SK-N-SH treated with all-trans-retinoic acid at 6 μM for 48 hours (cell line): ENCODE measurements at regions not wholly inside any gene's neighbourhood (a gene's known extent, or its start where the extent isn't known, plus 50 kb on each side); places are given as distances from the start of the nearest gene placed in this dataset.

Experiments used
- ATAC-seq: fragments of 200-7000 bp; cut with Tn5 transposase; 3 replicates; pipeline ENCODE4 v1.9.1; 2020; ENCODE audit warnings: mild to moderate bottlenecking, moderate library complexity
- ARNTL ChIP-seq: fragments of 450-650 bp; formaldehyde crosslinking; IDR thresholded peaks from 2 replicates; pipeline ENCODE4 v1.5.0; 2020; ENCODE audit warnings: low read depth, mild to moderate bottlenecking, moderate library complexity, borderline replicate concordance
- CREB5 ChIP-seq: fragments of 250-450 bp; sonication (Bioruptor Pico); IDR thresholded peaks from 2 replicates; pipeline ENCODE4 v1.5.1; 2020; ENCODE audit warnings: low read depth, mild to moderate bottlenecking, moderate library complexity
- CSDC2 ChIP-seq: fragments of 250-450 bp; sonication (Bioruptor Pico); IDR thresholded peaks from 2 replicates; pipeline ENCODE4 v1.5.0; 2020; ENCODE audit warnings: mild to moderate bottlenecking, moderate library complexity
- ISL1 ChIP-seq: fragments of 250-450 bp; sonication (Bioruptor Pico); IDR thresholded peaks from 2 replicates; pipeline ENCODE4 v2.1.2; 2022; ENCODE audit warnings: mild to moderate bottlenecking, moderate library complexity
- OSR1 ChIP-seq: fragments of 250-450 bp; sonication (Bioruptor Pico); IDR thresholded peaks from 2 replicates; pipeline ENCODE4 v1.8.0; 2022; ENCODE audit warnings: moderate library complexity, mild to moderate bottlenecking, inconsistent platforms
- PATZ1 ChIP-seq: fragments of 250-450 bp; sonication (Bioruptor Pico); IDR thresholded peaks from 2 replicates; pipeline ENCODE4 v1.8.0; 2020; ENCODE audit warnings: mild to moderate bottlenecking, moderate library complexity, borderline replicate concordance
- POU6F1 ChIP-seq: fragments of 250-450 bp; sonication (Bioruptor Pico); IDR thresholded peaks from 2 replicates; pipeline ENCODE4 v1.8.0; 2021; ENCODE audit warnings: low read depth, mild to moderate bottlenecking, moderate library complexity, borderline replicate concordance
- RARB ChIP-seq: fragments of 250-450 bp; sonication (Bioruptor Pico); IDR thresholded peaks from 2 replicates; pipeline ENCODE4 v1.8.0; 2021; ENCODE audit warnings: mild to moderate bottlenecking, moderate library complexity
- SNAI2 ChIP-seq: fragments of 250-450 bp; sonication (Bioruptor Pico); IDR thresholded peaks from 2 replicates; pipeline ENCODE4 v1.5.0; 2020; ENCODE audit warnings: mild to moderate bottlenecking, moderate library complexity
- TCF4 ChIP-seq: fragments of 250-450 bp; sonication (Bioruptor Pico); IDR thresholded peaks from 2 replicates; pipeline ENCODE4 v1.8.0; 2021; ENCODE audit warnings: mild to moderate bottlenecking, moderate library complexity, borderline replicate concordance
- TOX ChIP-seq: fragments of 250-450 bp; sonication (Bioruptor Pico); IDR thresholded peaks from 2 replicates; pipeline ENCODE4 v1.8.0; 2021; ENCODE audit warnings: mild to moderate bottlenecking, moderate library complexity, borderline replicate concordance
- TSHZ2 ChIP-seq: fragments of 250-450 bp; sonication (Bioruptor Pico); IDR thresholded peaks from 2 replicates; pipeline ENCODE4 v1.5.0; 2020; ENCODE audit warnings: mild to moderate bottlenecking, moderate library complexity
- ZC3H10 ChIP-seq: fragments of 250-450 bp; sonication (Bioruptor Pico); IDR thresholded peaks from 2 replicates; pipeline ENCODE4 v1.5.1; 2021; ENCODE audit warnings: mild to moderate bottlenecking, moderate library complexity
- ZFP3 ChIP-seq: fragments of 250-450 bp; sonication (Bioruptor Pico); IDR thresholded peaks from 2 replicates; pipeline ENCODE4 v1.5.0; 2020; ENCODE audit warnings: mild to moderate bottlenecking, moderate library complexity
- ZFP30 ChIP-seq: fragments of 450-650 bp; formaldehyde crosslinking; IDR thresholded peaks from 2 replicates; pipeline ENCODE4 v1.5.0; 2022; ENCODE audit warnings: mild to moderate bottlenecking, moderate library complexity
- ZNF70 ChIP-seq: fragments of 450-650 bp; formaldehyde crosslinking; IDR thresholded peaks from 2 replicates; pipeline ENCODE4 v1.5.0; 2020; ENCODE audit warnings: mild to moderate bottlenecking, moderate library complexity
- ZNF8 ChIP-seq: fragments of 450-650 bp; formaldehyde crosslinking; IDR thresholded peaks from 2 replicates; pipeline ENCODE4 v1.5.0; 2020; ENCODE audit warnings: mild to moderate bottlenecking, moderate library complexity

GRCh38 chr3:154542837-154543236 lies 112.8 kb upstream of the GPR149 start:
- TF ChIP-seq PATZ1 = no peak
- TF ChIP-seq TSHZ2 (CRISPR knock-in tag) = no peak
- no peak for TF ChIP-seq ZC3H10 (CRISPR knock-in tag)
- no peak for TF ChIP-seq OSR1 (CRISPR knock-in tag)
- no peak for TF ChIP-seq ZNF8 (CRISPR knock-in tag)
- TF ChIP-seq POU6F1 (CRISPR knock-in tag) = no peak
- TF ChIP-seq CREB5 (CRISPR knock-in tag) = no peak
- no peak for TF ChIP-seq ZNF70
- TF ChIP-seq TOX (CRISPR knock-in tag) = no peak
- no peak for TF ChIP-seq TCF4 (CRISPR knock-in tag)
- TF ChIP-seq ZFP3 (CRISPR knock-in tag) = no peak
- no peak for TF ChIP-seq RARB
- TF ChIP-seq SNAI2 (CRISPR knock-in tag) = no peak
- no peak for ATAC-seq

GRCh38 chr3:154540950-154541604 lies 111.1 kb upstream of the GPR149 start:
- TF ChIP-seq CREB5 (CRISPR knock-in tag) (no peak), ZNF70 (no peak), RARB (no peak), ARNTL (CRISPR knock-in tag) (no peak), ZFP3 (CRISPR knock-in tag) (no peak), TSHZ2 (CRISPR knock-in tag) (no peak)
- no peak for ATAC-seq

GRCh38 chr3:154538566-154539360 lies 108.8 kb upstream of the GPR149 start:
- TF ChIP-seq ZNF70 (no peak), ZNF8 (CRISPR knock-in tag) (no peak), OSR1 (CRISPR knock-in tag) (no peak), ZFP30 (no peak), CSDC2 (no peak), ISL1 (CRISPR knock-in tag) (no peak), TOX (CRISPR knock-in tag) (no peak), TSHZ2 (CRISPR knock-in tag) (no peak)
- ATAC-seq = no peak
